ENCODE measurements at regions not wholly inside any gene's neighbourhood (a gene's known extent, or its start where the extent isn't known, plus 50 kb on each side); places are given as distances from the start of the nearest gene placed in this dataset.

- in situ Hi-C loops (cut with HindIII; ENCODE audit: low pct_unique_long_range_greater_than_20kb, low sequenced_read_pairs), result no loop called here
- DNase-seq (ENCODE audit: low read depth, low spot score), result peak; percentile 99
Measured at GRCh38 chr13:85314686-85315085, 484.5 kb downstream of the SLITRK6 start.

DNA sequence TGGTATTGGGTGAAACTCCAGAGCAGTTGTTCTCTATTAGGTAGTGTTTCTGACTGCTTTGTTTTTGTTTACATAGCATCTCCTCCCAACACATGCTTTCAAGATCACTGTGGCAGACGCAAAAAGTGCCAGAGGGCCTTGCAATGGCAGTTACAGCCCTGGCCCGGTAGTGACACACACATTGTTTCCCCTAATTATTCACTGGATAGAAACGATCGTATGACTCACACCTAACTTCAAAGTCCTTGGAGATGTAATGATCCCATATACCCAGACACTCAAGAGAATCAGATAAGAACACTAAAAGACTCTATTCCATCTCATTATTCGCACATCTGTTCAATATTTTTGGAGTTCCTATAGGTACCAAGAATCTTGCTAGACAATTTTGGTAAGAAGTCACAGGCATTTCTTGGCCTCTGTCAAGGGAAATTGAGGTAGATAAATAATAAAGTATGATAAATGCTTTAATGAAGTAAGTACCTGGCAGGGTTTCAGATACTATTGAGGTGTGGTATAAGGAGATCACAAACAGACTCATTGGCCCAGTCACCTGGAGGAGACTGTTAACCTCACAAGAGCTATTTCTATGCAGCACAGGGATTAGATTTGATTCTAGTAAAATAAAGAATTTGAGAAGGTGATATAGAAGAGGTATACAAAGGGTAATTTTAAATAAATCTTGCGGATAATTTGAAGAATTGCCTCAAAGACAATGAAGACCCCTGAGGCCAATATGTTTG, 485.3 kb downstream of the SLITRK6 start:
- DNase-seq (ENCODE audit: low read depth, low spot score), result peak; percentile 43
- in situ Hi-C loops (cut with HindIII; ENCODE audit: low pct_unique_long_range_greater_than_20kb, low sequenced_read_pairs), result no loop called here

DNA sequence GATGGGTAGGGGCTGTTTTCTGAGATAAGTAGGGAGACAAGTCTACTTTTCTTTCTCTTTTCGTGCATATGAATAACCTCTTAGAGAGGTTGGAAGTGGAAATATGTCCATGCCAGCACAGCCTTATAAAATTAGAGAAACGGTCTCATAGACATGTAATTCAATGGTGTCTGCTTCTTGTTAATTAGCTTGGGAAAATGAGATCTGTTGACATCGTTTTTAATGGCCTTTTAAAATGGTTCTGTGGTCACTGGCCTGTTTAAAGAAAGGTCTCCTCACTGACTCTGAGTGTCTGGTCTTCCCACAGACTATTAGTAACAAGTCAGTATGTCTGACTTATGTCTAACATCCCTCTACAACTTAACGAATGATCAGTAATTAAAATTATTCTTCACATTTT, 487.1 kb downstream of the SLITRK6 start:
- in situ Hi-C loops (cut with HindIII; ENCODE audit: low pct_unique_long_range_greater_than_20kb, low sequenced_read_pairs), result no loop called here
- DNase-seq (ENCODE audit: low read depth, low spot score), result no peak

- in situ Hi-C loops (cut with HindIII; ENCODE audit: low pct_unique_long_range_greater_than_20kb, low sequenced_read_pairs), result no loop called here
- DNase-seq (ENCODE audit: low read depth, low spot score), result no peak
Measured at GRCh38 chr13:85303630-85304029, 495.6 kb downstream of the SLITRK6 start.

- in situ Hi-C loops (cut with HindIII; ENCODE audit: low pct_unique_long_range_greater_than_20kb, low sequenced_read_pairs), result no loop called here
- no peak for DNase-seq (ENCODE audit: low read depth, low spot score)
Measured at GRCh38 chr13:85298387-85298924, 500.8 kb downstream of the SLITRK6 start.

- in situ Hi-C loops (cut with HindIII; ENCODE audit: low pct_unique_long_range_greater_than_20kb, low sequenced_read_pairs), result no loop called here
- no peak for DNase-seq (ENCODE audit: low read depth, low spot score)
Measured at GRCh38 chr13:85288698-85289097, 510.5 kb downstream of the SLITRK6 start.

DNA sequence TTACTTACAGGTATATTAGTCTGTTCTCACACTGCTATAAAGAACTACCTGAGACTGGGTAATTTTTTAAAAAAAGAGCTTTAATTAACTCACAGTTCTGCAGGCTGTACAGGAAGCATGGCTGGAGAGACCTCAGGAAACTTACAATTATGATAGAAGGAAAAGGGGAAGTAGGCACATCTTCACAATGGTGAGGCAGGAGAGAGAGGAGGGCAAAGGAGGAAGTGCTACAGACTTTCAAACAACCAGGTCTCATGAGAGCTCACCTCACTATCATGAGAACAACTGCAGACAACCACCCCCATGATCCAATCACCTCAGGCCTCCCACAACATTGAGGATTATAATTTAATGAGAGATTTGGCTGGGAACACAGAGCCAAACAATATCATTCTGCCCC, 511.7 kb downstream of the SLITRK6 start:
- in situ Hi-C loops (cut with HindIII; ENCODE audit: low pct_unique_long_range_greater_than_20kb, low sequenced_read_pairs), result no loop called here
- no peak for DNase-seq (ENCODE audit: low read depth, low spot score)

- in situ Hi-C loops (cut with HindIII; ENCODE audit: low pct_unique_long_range_greater_than_20kb, low sequenced_read_pairs), result no loop called here
- DNase-seq (ENCODE audit: low read depth, low spot score), result no peak
Measured at GRCh38 chr13:85286081-85286480, 513.1 kb downstream of the SLITRK6 start.

GRCh38 chr13:85284349-85284748, 514.9 kb downstream of the SLITRK6 start:
- in situ Hi-C loops (cut with HindIII; ENCODE audit: low pct_unique_long_range_greater_than_20kb, low sequenced_read_pairs), result no loop called here
- DNase-seq (ENCODE audit: low read depth, low spot score), result no peak

- in situ Hi-C loops (cut with HindIII; ENCODE audit: low pct_unique_long_range_greater_than_20kb, low sequenced_read_pairs), result no loop called here
- DNase-seq (ENCODE audit: low read depth, low spot score), result no peak
Measured at GRCh38 chr13:85283408-85283807, 515.8 kb downstream of the SLITRK6 start.

DNA sequence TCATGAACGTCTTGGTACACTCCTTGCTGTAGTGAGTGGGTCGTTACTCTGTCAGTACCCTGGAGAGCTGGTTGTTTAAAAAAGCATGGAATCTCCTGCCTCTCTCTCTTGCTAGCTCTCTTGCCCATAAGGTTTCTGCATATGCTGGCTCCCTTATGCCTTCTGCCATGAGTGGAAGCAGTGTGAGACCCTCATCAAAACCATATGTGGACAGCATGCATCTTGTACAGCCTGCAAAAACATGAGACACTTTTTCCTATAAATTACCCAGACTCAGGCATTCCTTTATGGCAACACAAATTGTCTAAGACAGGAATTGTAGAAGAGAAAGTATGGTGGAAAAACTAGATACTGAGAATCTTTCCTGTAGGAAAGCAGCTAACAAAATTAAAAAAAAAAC, 516.3 kb downstream of the SLITRK6 start:
- in situ Hi-C loops (cut with HindIII; ENCODE audit: low pct_unique_long_range_greater_than_20kb, low sequenced_read_pairs), result no loop called here
- no peak for DNase-seq (ENCODE audit: low read depth, low spot score)

DNA sequence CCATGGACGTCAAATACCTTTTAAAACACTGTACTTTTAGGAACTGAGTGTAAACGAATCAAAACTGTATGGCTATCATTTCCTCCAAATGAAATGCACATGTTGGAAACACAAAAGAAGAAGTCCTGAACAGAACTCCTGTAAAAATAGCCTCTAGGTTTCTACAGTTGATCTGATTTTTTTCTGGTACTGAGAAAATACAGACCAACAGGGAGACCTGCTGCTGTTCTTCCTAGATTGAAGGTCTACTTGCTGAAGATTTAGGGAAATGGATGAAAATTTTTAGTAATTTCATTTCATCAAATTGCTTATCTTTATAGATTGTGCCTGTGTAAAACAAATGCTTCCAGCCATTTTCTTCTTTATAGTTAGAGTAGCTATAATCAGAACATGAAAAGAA, 520.4 kb downstream of the SLITRK6 start:
- DNase-seq (ENCODE audit: low read depth, low spot score), result no peak
- in situ Hi-C loops (cut with HindIII; ENCODE audit: low pct_unique_long_range_greater_than_20kb, low sequenced_read_pairs), result no loop called here

DNA sequence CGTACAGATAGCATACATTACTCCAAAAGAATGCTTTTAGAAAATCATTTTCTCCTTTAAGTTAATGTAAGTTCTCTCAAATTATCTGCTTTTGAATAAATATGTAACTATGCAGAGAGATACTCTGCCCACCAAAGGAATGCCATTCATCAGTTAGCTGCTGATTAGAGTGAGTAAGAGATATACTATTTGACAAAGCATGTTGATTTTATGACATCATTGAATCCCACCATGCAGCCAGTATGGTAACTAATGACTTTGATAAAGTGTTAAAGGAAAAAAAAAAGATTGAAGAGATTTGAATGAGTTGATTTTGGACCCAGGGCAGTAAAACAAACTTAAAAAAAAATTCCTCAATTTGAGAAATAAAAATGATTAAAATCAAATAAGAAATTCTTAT, 521.5 kb downstream of the SLITRK6 start:
- DNase-seq (ENCODE audit: low read depth, low spot score), result no peak
- in situ Hi-C loops (cut with HindIII; ENCODE audit: low pct_unique_long_range_greater_than_20kb, low sequenced_read_pairs), result no loop called here

DNA sequence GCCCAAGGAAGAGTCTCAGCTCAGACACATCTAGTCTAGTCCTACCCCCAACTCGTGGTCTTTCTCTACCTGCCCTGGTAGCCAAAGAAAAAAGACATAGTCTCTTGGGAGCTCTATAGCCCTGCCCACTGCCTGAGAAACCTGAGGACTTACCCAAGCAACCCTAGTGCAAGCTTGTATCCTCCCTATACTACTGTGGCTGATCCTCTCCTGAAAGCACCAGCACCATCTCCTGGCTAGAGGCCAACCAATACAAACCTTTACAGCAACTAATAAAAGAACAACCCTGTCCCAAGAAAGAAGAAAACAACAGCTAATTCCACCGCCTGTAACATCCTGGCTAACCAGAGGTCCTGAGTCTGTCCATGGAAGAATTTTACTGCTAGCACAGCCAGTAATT, 532.4 kb downstream of the SLITRK6 start:
- no peak for DNase-seq (ENCODE audit: low read depth, low spot score)
- in situ Hi-C loops (cut with HindIII; ENCODE audit: low pct_unique_long_range_greater_than_20kb, low sequenced_read_pairs), result no loop called here

DNA sequence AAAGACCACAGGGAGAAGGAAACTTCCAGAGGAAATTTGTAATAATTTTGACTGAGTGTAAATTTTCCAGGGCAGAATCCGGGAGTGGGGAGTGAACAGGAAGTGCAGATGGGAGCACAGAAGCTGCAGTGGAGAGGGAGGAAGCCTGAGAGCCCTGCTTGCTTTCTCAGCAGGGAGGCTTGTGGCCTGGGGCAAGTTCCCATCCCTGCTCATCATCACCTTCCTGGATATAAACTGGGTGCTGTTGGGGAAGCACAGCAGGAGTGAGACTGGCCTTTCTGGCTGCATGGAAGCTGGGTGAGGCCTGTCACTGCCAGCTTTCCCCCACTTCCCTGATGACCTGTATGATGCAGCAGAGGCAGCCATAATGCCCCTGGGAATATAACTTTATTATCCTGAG, 532.9 kb downstream of the SLITRK6 start:
- in situ Hi-C loops (cut with HindIII; ENCODE audit: low pct_unique_long_range_greater_than_20kb, low sequenced_read_pairs), result no loop called here
- DNase-seq (ENCODE audit: low read depth, low spot score), result no peak

DNA sequence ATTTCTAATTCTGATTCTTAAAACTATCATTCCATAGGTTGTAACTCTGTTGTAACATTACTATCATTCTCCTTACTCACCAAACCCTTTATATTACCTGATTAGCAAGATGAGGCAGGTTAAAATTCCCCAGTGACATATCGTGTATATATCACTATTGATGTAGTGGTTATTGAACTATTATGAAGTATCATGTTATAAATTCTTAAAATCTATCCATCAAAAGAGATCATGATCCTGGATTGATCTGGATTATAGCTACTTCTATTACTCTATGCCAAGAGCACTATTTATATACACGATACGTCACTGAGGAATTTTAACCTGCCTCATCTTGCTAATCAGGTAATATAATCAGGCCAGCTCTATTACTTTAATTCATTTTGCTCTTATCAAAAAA, 533.9 kb downstream of the SLITRK6 start:
- in situ Hi-C loops (cut with HindIII; ENCODE audit: low pct_unique_long_range_greater_than_20kb, low sequenced_read_pairs), result no loop called here

GRCh38 chr13:85262499-85262898, 536.7 kb downstream of the SLITRK6 start:
- DNase-seq (ENCODE audit: low read depth, low spot score), result no peak
- in situ Hi-C loops (cut with HindIII; ENCODE audit: low pct_unique_long_range_greater_than_20kb, low sequenced_read_pairs), result no loop called here

More for the DNA sequence above, 533.9 kb downstream of the SLITRK6 start:
- no peak for DNase-seq (ENCODE audit: low read depth, low spot score)

DNA sequence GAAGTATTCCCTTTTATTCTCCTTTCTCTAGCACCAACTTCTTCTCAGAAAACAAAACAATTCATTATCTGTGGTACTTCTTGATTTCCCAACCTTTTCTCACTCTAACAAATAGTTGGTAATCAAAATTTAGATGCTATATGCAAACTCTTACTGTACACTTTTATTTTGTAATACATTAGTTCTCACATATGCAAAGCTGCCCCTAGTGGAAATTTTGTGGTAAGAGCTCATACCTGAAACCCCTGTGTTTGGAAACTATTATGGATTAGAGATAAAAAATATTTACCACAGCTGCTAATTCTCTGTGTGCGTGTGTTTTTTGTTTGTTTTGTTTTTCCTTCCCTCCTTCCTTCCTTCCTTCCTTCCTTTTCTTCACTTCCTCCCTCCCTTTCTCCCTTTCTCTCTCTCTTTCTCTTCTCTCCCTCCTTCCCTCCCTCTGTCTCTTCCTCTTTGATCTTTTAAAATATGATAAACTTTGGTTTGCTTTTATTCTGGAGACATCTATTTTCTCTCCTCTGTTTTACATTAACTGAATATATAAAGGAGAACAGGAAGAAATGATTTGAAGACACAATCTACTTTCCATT, 537.4 kb downstream of the SLITRK6 start:
- peak; percentile 49 for DNase-seq (ENCODE audit: low read depth, low spot score)
- in situ Hi-C loops (cut with HindIII; ENCODE audit: low pct_unique_long_range_greater_than_20kb, low sequenced_read_pairs), result no loop called here

DNA sequence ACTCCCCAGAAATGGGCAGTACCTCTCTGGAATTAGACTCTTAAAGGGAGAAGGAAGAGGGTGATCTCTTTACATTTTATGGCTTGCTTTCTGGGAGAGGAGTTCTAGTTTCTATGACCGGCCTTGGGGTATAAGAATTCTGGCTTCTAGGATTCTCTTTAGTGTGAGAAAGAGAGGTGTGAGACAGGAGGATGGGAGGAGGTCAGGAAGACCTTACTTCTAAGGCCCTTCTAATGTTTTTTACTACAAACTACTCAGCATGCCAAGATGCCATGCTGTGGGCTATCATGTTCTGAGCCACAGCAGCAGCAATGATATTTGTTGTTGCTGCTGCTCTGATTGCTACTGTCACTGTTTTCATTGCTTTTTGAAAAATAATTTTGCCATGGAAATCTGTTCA, 538.3 kb downstream of the SLITRK6 start:
- DNase-seq (ENCODE audit: low read depth, low spot score), result no peak
- in situ Hi-C loops (cut with HindIII; ENCODE audit: low pct_unique_long_range_greater_than_20kb, low sequenced_read_pairs), result no loop called here

Data from SK-MEL-5 (cell line).